ENCODE measurements at regions not wholly inside any gene's neighbourhood (a gene's known extent, or its start where the extent isn't known, plus 50 kb on each side); places are given as distances from the start of the nearest gene placed in this dataset.

DNA sequence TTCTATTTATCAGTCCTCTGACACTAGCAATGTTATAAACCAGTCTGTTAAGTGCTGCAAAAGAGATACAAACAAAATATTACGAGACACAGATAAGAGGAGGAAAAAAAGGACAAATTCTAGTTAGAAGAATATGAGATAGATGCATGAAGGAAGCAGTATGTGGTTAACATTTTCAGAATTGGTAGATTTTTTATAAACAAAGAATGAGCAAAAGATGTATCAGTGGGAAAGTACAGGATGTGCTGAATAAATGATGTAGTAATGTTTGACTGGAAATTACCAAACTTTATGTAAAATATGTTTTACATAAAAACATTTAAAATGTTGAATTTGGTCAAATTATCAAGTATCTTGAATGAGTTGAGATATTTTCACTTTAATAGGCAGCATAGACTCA lies 574.2 kb downstream of the NUF2 start:
- no peak for DNase-seq (ENCODE audit: low spot score)

DNA sequence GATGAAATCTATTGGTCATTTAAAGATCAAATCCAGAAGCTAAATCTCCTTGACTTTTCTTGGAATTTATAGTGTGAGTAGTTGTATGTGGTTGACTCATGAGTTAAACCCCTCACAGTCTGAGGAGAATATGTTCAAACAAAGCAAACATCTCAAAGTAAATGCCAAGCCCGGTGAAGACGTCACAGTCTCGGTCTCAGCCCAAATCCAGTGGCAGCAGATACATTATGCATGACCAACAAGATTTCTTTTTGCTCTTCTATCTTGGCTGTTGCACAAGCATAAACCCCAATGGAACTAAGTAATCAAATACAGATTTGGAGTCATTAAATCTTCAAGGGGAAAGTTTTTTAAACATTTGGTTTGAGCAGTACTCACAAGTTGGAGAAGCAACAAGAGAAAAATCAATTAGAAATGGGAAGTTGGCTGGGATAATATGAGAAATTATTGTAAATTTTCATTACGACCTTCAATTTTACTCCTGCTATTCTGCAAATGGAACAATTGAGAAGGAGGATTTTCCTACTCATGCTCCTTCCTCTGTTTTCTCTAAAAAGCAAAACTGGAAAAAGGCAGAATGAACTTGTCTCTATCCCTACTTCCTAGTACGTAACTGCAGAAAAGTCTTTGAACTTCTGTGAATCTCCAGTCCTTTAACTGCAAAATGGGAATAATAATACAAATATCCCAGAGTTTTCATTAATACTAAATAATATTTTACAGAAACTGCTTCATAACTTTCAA lies 575.8 kb downstream of the NUF2 start:
- no peak for DNase-seq (ENCODE audit: low spot score)

- no peak for DNase-seq (ENCODE audit: low spot score)
Measured at GRCh38 chr1:163906283-163906682, 584.5 kb downstream of the NUF2 start.

GRCh38 chr1:163912170-163912884 lies 590.6 kb downstream of the NUF2 start:
- DNase-seq (ENCODE audit: low spot score) = no peak

DNA sequence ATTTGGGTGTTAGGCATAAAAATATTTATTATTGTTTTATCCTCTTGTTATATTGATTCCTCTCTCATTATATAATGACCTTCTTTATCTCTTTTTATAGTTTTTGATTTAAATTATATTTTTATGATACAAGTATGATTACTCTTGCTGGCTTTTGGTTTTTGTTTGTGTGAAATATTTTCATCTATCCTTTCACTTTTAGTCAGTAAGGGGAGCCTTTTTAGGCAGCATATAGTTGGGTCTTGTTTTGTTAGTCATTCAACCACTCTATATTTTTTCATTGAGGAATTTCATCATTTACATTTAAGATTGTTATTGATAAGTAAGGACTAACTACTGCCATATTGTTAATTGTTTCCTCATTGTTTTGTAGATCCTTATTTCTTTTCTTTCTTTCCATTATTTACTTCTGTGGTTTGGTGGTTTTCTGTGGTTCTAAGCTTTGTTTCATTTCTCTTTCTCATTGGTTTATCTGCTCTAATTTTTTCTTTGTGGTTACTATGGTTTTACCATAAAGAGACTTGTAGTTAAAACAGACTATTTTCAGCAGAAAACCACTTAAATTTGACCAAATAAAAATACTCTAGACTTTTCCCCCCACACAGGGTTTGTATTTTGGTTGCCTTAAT lies 593.1 kb downstream of the NUF2 start:
- no peak for DNase-seq (ENCODE audit: low spot score)

DNA sequence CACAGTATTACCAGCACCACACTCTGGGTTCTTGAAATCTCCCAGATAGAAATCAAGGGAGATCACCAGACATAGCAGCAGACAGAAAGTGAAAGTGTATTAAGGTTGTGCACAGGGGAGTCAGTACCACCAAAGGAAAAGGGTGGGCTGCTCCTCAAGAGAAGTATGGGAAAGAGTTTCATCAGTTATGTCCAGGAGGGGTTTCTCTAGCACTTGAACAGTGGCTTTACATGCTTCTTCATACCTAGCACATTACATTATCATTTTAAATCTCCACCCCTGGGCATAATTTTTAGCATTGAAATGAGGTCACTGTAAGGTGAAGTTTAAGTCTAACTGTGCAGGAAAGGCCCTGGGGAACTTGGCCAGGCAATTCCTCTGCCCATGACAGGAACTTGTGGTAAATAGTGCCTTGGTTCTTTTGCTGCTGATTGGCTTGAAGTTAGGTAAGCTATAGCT lies 601.0 kb downstream of the NUF2 start:
- no peak for DNase-seq (ENCODE audit: low spot score)

GRCh38 chr1:163924041-163924440 lies 602.3 kb downstream of the NUF2 start:
- DNase-seq (ENCODE audit: low spot score) = no peak

- DNase-seq (ENCODE audit: low spot score) = no peak
Measured at GRCh38 chr1:163927493-163927892, 605.7 kb downstream of the NUF2 start.

- DNase-seq (ENCODE audit: low spot score) = no peak
Measured at GRCh38 chr1:163928069-163928468, 606.3 kb downstream of the NUF2 start.

DNA sequence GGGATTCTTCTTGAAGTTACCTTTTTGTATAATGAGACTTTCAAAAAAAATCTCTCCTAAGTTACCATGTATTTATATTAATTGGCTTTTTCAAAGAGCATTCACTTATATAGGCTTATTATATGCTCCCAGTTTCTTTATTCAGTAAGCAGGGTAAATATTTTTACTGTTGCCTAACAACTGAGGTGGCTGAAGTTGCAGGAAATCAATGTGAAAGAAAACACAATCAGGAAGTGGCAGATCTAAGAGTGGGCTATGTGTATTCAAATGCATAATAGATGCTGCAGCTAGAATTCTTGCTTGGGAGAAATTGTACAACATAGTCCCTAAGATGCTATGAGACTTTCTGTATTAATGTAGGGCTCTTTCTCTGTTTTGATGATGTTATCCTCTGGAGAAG lies 606.9 kb downstream of the NUF2 start:
- no peak for DNase-seq (ENCODE audit: low spot score)

- DNase-seq (ENCODE audit: low spot score) = no peak
Measured at GRCh38 chr1:163932901-163933300, 611.1 kb downstream of the NUF2 start.

GRCh38 chr1:163933437-163933836 lies 611.7 kb downstream of the NUF2 start:
- DNase-seq (ENCODE audit: low spot score) = no peak

DNA sequence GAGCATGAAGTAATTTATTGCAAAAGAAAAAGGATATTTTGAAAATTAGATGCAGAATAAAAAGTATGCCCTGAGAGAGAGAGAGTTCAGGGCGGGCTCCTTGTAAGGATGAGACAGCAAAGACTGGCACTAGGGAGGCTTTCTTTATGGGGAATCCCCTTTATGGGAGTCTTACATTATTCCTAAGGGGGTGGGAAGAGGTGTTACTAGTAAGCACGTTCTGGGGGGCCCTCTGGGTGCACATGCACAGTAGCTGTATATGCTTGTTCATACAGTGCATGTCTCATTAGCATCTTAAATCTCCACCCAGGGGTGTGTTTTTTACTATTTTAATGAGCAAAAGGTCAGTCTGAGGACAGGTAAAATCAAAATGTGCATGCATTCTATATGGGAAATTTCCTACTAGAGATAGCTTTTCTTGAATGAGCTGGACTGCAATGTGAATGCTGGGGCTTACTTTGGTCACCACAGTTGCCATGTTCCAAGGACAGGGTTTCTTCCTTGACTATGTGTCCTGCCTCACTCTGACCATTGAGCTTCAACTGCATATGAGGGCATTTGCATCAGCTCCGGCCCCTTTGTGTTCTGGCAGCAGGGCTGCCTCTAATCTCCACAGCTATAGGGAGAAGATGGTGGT lies 614.1 kb downstream of the NUF2 start:
- DNase-seq (ENCODE audit: low spot score) = no peak

DNA sequence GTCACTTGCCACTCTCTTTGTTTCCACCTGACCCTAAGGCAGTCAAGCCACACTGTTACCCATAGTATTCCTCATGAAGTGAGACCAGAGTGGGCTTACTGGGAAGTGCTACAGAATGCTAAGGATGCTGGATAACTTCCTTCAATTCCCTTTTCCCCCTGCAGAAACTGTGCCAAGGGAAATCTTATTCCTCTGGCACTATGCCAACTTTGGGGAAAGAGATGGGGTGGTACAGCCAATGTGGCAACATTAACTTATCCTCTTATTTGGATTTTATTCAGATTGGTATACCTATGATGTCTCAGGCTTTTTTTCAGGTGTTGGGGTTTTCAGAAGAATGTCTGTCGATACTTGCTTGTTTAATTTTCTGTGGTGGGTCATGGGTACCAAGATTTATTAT lies 599.4 kb upstream of the PBX1 start:
- DNase-seq (ENCODE audit: low spot score) = no peak

GRCh38 chr1:163970151-163970550 lies 588.8 kb upstream of the PBX1 start:
- DNase-seq (ENCODE audit: low spot score) = no peak

GRCh38 chr1:163970699-163971098 lies 588.3 kb upstream of the PBX1 start:
- no peak for DNase-seq (ENCODE audit: low spot score)

DNA sequence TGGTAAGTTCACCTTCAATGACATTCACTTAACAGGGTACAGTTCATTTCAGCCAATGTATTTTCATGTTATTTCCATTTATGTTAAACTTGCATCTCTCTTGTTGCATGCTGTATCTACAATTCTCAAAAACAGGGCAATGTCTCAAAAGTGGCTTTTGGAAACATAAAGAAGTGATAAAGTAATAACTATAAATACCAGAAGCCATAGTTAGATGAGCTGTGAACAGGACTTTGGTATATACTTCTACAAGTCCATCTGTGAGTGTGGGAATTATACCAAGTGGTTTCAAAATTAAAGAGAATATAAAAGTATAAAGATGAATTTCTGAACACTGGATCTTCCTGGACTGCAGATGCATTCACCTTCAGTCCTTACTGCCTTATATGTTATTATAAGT lies 585.4 kb upstream of the PBX1 start:
- DNase-seq (ENCODE audit: low spot score) = no peak

DNA sequence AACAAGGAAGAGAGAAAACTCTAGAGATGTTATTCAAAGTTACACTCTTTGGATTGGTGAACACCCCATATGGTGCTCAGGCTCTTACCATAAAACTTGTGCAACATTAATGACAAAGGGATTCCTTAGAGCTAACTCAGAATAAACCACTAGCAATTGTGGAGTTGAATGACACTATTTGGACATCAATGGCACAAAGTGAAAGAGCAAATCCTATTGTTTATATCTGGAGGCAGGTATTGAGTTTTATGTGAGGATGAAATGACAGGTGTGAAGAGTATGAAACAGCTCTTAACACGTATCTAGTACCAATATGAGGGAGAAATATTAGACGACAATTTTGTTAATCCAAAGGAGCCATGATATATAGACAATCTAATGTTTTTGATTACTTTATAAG lies 584.9 kb upstream of the PBX1 start:
- no peak for DNase-seq (ENCODE audit: low spot score)

DNA sequence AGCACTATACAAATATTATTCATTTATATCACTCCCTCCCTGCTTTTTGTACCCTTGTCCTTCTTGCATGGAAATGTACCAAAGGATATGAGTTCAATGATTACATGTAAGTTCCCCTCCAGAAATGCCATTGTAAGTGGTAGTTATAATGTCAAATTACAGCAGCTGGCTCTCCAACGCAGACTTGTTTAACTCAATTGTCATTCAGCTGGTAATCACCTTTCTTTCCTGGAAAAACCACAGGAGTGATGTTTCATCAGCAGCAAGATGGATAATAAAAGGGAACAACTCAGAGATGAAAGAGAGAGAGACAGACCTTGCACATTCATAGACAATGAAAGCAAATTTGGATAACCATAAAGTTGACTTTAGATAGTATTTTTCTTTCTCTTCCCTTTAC lies 578.6 kb upstream of the PBX1 start:
- no peak for DNase-seq (ENCODE audit: low spot score)

DNA sequence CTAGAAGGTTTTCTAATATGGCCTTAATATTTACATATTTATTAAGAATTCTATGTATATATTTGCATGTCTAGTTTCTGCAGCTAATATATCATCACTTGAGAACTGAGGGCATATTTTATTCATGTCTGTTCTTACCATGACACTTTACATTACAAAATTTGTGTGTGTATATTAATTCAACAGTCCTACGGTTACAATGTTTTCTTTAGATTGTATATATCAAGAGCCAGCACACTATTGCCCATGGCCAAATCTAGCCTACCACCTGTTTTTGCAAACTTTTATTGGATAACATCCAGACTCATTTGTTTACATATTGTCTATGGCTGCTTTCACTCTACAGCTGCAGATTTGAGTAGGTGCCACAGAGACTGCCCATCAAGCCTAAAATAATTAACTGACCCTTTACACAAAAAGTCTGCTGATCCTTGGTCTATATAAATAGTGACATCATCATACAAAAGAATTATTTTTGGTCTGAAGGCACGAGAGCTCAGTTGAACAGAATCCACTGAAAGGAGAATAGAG lies 577.4 kb upstream of the PBX1 start:
- no peak for DNase-seq (ENCODE audit: low spot score)

DNA sequence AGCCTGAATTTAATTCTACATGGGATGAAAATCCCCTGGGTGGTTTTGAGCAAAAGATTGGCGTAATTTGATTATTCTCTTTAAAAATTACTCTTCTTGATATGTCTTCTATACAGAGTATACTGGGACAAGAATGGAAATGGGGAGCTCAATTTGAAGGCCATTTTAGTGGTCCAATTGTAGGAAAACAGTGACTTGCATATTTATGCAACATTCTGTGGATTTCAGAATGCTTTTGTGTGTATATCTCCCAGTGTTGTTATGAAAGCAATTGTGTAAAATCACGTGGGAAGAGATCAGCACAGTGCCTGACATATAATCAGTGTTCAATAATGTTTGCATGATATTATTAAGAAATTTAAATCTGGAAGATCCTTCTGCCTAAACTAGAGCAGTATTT lies 575.9 kb upstream of the PBX1 start:
- no peak for DNase-seq (ENCODE audit: low spot score)

GRCh38 chr1:163985700-163986099 lies 573.3 kb upstream of the PBX1 start:
- no peak for DNase-seq (ENCODE audit: low spot score)

- DNase-seq (ENCODE audit: low spot score) = no peak
Measured at GRCh38 chr1:163999131-163999530, 559.9 kb upstream of the PBX1 start.

All from kidney capillary endothelial cell (primary cell).